Stimulated activated CD4-positive, alpha-beta T cell treated with anti-CD3 and anti-CD28 coated beads, Interleukin-12 subunit alpha, Interleukin-12 subunit beta, amount 100 ng/mL, for 4 hours (primary cell): ENCODE measurements at regions not wholly inside any gene's neighbourhood (a gene's known extent, or its start where the extent isn't known, plus 50 kb on each side); places are given as distances from the start of the nearest gene placed in this dataset.
"Not testable (repeated sequence)": the region's sequence is repeated elsewhere in the genome, so short reads cannot be mapped to it uniquely, and the experiment has no call there.

Experiments
- DNase-seq: peaks from one replicate; pipeline ENCODE4 v3.0.0-alpha.2; 2020

DNA sequence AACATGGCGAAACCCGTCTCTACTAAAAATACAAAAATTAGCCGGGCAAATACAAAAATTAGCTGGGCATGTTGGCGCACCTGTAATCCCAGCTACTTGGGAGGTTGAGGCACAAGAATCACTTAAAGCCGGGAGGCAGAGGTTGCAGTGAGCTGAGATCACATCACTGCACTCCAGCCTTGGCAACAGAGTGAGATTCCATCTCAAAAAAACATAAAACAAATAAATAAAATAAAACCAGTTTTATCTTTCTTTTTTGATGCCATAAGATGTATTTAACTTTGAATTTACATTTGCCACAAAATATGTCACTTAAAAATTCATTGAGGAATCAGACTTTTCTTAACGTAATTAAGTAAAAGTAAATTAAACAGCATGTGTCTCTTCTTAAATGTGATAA is 113.3 kb upstream of the ERRFI1 start:
- no peak for DNase-seq

DNA sequence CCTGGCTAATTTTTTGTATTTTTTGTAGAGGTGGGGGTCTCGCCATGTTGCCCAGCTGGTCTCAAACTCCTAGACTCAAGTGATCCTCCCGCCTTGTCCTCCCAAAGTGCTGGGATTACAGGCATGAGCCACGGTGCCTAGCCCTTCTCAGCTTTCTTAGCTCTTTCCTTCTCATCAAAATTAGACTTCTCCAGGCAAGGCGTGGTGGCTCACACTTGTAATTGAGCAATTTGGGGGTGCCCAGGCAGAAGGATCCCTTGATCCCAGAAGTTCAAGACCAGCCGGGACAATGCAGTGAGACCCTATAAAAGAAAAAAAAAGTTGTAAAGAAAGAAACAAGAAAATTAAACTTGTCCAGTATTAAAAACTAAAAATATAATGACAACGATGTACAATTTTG is 112.6 kb upstream of the ERRFI1 start:
- no peak for DNase-seq

DNA sequence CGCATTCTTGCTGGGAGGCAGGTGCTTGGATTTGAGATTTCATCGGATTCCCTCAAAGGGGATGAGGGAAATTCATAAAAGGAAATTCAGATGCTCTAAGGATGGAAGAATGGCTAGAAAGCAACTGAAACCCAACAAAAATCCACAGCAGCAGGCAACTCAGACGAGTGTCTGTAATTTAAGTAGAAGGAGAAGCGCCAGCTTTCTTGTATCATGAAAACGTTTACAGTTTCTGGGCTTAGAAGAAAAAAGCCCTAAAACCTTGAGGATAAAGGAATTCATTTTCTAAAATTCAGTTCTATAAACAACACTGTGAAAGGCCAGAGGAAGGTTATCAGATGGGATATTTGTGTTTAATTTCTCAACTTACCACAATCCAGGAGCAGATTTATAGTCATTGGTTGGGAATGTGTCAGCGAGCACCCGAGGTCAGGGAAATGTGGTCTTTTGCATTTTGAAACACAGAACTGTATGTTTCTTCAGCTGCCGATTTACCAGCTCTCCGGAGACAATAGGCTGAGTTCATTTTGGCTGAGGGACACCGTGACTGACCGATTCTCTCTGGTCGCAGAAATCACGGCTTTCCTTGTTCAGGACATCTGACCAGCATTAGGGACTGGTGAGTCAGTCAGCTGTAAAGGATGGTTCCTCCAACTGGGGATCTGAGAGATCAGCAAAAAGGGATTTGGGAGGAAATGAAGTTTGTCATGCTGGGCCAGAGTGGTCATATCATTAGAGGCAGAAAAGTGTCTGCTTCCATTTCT is 111.6 kb upstream of the ERRFI1 start:
- no peak for DNase-seq

DNA sequence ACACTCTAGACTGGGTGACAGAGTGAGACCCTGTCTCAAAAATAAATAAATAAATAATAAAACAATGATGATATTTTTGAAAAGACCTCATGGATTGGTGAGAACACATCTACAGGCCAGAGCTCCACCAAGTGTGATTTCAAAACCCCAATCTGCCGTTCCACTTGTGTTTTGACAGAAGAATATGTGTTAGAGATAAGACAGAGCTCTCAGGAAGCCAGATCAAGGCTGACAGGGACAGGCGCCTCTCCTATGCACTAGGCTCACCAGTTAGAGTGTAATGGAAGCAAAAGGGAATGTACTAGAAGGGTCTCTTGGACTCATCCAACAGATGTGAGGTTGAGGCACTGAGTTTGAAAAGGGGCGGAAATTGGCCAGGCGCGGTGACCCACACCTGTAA is 110.7 kb upstream of the ERRFI1 start:
- DNase-seq: no peak

- no peak for DNase-seq
Measured at GRCh38 chr1:8135250-8135649, 109.1 kb upstream of the ERRFI1 start.

DNA sequence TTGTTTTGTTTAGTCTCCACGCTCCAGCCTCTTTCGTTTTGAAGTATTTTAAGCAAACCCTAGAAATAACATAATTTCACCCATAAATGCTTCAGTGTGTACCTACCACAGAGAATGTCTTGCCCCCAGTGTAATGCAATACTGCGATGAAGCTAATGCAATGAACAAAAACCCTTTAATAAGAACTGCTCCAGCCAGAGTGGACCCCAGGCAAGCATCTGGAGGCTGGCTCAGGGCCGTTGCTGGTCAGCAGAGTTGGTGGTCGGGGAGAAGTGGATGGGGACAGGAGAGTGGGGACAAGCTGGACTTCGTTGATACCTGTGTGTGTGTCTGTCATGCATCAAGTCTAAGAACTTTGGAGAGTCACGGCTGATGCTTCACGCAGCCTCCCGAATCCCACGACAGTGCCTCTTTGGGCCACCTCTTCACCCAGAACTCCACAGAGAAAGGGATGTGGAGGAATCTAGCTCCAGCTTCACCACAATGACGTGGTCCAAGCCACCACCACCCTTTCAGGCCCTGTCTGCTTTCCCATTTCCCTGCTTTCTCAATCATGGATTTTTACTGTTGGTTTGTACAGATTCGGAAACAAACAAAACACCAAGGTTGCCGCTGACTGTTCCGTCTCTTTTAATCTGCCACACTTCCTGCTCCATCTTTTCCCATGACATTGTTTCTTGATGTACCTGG is 108.6 kb upstream of the ERRFI1 start:
- DNase-seq: no peak

- no peak for DNase-seq
Measured at GRCh38 chr1:8133657-8134430, 107.7 kb upstream of the ERRFI1 start.

DNA sequence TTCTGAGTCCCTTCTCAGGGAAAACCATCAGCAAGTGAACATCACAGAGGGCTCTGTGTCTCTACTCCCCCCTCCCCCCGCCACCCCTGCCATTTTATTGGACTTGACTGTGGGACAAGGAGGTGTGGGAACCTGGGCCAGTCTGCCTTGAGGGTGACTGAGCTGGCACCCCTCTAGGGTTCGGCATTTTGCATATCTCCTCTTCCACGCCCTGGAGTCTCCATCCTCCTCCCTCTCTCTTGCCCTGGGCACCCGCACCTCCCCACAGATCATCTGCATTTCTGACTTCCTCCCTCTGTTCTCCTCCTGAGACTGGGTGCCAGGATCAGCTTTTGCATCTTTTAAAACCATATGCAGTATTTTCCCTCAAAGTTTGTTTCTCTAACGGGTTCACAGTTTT is 107.1 kb upstream of the ERRFI1 start:
- no peak for DNase-seq

DNA sequence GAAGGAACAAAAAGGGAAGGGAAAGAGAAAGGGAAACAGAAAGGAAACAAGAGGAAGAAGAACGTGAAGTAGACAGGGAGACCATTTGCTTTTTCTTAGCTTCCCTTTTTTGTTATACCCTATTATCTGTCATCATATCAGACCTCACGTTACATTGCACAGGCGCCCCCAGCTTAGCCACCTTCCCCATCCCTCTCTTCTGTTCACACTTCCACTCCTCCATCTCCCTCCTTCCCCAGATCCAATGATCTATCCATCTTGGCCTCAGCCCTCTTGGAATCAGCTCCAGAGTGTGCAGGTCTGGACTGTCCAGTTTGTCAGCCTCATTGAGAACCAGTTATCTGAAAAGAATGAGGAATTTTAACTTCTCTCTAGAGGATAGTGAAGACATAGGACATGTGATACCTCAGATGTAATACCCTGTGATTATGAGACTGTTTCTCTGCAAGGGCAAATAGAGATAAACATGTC is 101.1 kb upstream of the ERRFI1 start:
- no peak for DNase-seq

DNA sequence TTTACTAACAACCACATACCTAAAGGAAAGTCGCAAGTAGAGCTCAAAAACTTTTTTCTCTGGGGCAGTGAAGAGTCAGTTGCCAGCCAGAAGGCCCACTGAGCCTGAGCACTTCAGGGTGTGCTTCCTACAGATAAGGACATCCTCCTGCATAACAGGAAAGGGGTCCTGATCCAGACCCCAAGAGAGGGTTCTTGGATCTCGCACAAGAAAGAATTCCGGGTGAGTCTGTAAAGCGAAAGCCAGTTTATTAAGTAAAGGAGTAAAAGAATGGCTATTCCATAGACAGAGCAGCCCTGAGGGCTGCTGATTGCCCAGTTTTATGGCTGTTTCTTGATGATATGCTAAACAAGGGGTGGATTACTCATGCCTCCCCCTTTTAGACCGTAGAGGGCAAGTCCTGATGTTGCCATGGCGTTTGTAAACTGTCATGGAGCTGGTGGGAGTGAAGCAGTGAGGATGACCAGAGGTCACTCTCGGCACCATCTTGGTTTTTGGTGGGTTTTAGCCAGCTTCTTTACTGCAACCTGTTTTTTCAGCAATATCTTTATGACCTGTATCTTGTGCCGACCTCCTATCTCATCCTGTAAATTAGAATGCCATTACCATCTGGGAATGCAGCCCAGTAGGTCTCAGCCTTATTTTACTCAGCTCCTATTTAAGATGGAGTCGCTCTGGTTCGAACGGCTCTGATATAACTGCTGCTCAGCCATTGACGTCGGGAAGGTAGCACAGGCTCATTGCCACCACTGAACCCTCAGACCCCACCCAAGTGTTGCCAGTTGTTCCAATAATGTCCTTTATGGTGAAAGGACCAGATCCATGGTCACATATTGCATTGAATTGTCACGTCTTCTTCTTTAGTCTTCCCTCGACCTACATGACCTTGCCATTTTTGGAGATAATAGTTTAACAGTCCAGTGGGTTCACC is 96.6 kb upstream of the ERRFI1 start:
- no peak for DNase-seq

DNA sequence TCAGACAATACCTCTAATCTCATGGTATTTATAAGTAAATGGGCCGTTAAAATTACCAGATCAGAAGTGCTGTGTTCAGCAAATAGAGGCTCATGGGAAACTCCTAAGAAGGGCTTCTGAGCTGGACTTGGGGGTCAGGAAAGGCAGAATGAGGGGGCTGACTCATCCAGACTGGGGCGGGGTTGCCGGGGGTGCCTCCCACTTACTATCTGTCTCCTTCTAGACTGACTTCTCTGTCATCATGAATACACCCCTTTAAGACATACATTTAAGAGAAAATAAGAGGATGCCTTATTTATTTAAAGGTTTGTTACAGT is 96.0 kb upstream of the ERRFI1 start:
- no peak for DNase-seq

DNA sequence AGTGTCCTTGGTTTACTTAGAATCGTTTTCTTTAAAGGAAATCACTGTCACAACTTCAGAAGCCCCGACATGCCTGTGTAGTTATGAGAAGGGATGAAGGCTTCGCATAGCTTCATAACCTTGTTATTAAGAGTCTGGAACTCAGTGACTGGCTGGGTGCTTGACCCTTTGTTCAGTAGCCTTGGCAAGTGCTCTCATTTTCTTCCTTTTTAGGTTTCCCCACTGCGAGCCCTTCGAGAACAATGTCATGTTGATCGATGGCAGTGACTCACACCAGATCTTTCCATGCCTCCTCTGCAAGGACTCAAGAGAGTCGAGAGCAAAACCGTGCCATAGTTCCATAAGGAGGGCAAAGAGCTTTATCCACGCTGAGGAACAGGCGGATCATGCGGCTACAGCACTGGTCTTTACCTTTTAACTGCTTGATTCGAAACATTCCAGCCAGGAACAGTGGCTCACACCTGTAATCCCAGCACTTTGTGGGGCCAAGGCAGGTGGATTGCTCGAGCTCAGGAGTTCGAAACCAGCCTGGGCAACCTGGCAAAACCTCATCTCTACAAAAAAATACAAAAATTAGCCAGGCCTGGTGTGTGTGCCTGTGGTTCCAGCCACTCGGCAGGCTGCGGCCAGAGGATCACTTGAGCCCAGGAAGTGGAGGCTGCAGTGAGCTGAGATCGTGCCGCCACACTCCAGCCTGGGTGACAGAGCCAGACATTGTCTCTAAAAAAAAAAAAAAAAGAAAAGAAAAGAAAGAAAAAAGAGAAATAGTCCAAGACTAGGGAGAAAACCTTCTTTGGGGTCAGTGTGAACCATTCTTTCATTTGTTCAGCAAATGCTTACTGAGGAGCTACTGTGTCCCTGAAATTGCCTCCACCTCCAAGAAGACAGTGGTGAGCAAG is 95.4 kb upstream of the ERRFI1 start:
- no peak for DNase-seq

- DNase-seq: no peak
Measured at GRCh38 chr1:8120693-8121260, 94.7 kb upstream of the ERRFI1 start.

DNA sequence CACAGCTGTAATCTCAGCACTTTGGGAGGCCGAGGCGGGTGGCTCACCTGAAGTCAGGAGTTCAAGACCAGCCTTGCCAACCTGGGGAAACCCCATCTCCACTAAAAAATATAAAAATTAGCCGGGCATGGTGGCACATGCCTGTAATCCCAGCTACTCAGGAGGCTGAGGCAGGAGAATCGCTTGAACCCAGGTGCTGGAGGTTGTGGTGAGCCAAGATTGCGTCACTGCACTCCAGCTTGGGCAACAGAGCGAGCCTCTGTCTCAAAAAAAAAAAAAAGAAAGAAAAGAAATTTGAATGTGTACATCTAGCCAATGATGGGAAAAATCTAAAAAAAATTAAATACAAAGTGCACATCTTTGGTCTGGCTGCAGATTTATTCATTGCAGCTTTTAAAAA is 92.6 kb upstream of the ERRFI1 start:
- DNase-seq: not testable (repeated sequence)

GRCh38 chr1:8118031-8118451 is 91.9 kb upstream of the ERRFI1 start:
- no peak for DNase-seq

DNA sequence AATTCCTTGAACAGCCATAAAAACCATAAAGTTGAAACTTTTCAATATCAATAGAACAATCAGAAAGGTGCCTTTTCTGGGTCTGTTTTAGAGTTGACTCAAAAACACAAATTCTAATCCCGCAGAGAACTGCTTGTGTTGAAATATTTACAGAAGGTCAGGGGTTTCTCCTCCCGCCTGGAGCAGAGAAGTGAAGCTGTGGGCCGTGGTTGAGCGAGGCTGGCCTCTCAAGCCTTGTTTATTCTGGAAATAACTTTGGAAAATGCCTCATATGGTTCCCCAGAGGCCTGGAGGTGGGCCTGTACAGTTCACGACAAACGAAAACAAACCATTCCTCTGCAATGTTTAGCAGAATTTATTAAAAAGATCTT is 90.8 kb upstream of the ERRFI1 start:
- DNase-seq: no peak

- DNase-seq: no peak
Measured at GRCh38 chr1:8115769-8116167, 89.7 kb upstream of the ERRFI1 start.

- no peak for DNase-seq
Measured at GRCh38 chr1:8115031-8115768, 89.1 kb upstream of the ERRFI1 start.

GRCh38 chr1:8113262-8114220 is 87.4 kb upstream of the ERRFI1 start:
- no peak for DNase-seq
